ENCODE measurements at regions not wholly inside any gene's neighbourhood (a gene's known extent, or its start where the extent isn't known, plus 50 kb on each side); places are given as distances from the start of the nearest gene placed in this dataset.

DNA sequence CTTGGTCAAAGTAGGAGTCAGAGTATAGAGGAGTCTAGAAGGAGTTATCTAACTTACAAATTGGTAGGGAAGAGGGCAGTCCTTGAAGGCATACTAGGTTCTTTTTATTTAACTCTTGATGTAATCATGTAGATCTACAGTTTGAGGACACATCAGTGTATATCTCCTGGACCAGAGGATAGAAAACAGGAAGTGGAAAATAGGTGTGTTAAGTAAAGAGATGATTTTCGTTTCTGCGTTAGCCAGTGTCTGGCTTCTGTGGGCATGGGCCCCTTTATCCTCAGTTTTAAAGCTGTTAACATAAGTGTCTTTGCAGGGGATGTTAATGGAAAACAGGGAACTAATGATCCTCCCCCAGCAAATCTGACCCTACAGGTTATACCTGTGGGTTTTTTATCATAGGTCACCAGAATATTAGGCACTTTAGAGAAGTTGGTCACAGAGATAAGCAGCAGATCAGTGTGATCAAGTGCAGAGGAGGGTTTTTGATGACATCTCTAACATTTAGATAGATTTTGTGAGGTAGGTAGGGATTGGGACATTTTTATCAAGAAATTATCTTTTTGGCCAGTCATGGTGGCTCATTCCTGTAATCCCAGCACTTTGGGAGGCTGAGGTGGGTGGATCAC is 58.6 kb upstream of the PRSS1 start:
- TF ChIP-seq, protein P1, sequence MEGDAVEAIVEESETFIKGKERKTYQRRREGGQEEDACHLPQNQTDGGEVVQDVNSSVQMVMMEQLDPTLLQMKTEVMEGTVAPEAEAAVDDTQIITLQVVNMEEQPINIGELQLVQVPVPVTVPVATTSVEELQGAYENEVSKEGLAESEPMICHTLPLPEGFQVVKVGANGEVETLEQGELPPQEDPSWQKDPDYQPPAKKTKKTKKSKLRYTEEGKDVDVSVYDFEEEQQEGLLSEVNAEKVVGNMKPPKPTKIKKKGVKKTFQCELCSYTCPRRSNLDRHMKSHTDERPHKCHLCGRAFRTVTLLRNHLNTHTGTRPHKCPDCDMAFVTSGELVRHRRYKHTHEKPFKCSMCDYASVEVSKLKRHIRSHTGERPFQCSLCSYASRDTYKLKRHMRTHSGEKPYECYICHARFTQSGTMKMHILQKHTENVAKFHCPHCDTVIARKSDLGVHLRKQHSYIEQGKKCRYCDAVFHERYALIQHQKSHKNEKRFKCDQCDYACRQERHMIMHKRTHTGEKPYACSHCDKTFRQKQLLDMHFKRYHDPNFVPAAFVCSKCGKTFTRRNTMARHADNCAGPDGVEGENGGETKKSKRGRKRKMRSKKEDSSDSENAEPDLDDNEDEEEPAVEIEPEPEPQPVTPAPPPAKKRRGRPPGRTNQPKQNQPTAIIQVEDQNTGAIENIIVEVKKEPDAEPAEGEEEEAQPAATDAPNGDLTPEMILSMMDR (IDR thresholded peaks at IDR 0.05), result no peak
- no peak for TF ChIP-seq POLR2A (IDR thresholded peaks at IDR 0.05)
